HG02610 (cell line): ENCODE measurements at regions not wholly inside any gene's neighbourhood (a gene's known extent, or its start where the extent isn't known, plus 50 kb on each side); places are given as distances from the start of the nearest gene placed in this dataset.

Experiments
- ATAC-seq: cut with Tn5 transposase; IDR thresholded peaks from one replicate; pipeline ENCODE4 v1.9.1; 2021; ENCODE audit warnings: mild to moderate bottlenecking, moderate library complexity; ENCODE audit not compliant: unreplicated experiment

DNA sequence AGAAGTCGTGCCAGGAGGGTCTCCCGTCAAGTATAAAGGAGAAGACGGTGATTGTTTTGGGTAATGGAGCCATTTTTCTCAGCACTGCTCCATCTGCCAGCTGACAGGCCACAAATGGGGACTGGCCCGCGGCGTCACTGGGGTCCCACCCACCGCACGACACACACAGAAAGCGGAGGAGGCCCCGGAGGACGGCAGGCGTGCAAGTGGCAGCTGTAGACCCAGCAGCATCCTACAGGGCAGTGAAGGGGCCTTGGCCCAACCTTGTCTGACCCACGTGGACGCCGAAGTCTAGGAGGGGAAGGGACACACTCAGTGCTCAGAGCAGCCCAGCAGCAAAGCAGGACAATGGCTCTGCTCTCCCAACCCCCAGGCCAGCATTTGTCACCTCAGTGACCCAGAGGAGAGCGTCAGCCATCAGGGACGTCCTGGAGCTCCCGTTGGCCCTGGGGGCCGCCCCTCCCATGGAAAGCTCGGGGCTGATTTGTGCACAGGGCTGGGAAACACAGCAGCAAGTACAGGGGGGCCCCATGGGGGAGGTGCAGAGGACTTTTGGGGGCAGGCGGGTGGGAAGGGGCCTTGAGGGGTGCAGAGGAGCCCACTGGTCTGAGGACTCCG lies 644.4 kb downstream of the BRD1 start:
- no peak for ATAC-seq

DNA sequence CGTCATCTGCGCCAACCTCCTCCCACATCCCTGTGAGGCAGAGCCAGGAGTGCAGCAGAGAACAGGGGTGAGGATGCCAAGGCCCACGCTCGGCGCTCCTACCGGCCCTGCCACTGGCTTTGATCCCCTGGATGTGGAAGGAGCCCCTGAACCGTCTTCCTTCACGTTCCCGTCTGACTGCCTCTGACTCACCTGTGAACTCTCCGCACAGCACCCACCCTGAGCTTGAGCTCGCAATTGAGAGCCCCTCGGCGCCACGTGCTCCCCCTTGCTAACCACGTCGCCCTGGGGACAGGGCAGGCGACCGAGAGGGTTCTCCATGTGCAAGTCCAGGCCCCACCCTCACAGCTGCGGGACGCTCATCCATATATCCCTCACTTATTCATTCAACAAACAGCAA lies 645.3 kb downstream of the BRD1 start:
- ATAC-seq, result no peak

DNA sequence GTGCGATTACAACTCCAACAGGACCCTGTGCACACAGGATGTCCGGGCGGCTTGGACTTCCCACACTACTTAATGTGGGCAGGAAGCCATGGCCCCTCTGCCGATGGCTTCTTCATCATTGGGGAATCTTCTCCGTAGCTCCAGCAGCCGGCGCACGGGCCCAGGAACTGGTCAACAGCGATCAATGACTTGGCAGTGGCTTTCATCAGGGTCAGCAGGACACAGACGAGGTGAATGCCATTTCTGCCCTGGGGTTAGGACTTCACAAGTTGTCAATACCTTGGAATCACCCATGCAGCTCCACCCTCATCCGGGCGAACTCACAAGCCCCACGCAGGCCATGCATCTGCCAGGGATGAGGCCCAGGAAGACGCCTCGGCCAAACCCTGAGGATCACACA lies 645.7 kb downstream of the BRD1 start:
- ATAC-seq, result no peak

DNA sequence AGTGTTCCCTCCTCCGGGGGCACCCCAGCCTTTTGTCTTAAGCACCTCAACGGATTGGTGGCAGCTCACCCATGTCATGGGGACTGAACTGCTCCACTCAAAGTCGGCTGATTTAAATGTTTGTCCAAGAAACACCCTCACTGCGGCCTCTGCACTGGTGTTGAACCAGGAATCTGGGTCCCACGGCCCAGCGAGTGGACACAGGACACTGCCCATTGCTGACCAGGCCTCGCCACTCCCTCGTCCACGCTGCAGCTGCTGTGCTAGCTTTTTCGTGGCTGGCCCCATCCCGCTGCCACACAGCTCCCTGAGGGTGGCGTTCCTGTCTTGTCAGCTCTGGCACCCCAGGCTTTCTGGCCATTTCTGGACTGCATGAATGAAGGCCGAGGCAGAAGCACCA lies 646.2 kb downstream of the BRD1 start:
- no peak for ATAC-seq

DNA sequence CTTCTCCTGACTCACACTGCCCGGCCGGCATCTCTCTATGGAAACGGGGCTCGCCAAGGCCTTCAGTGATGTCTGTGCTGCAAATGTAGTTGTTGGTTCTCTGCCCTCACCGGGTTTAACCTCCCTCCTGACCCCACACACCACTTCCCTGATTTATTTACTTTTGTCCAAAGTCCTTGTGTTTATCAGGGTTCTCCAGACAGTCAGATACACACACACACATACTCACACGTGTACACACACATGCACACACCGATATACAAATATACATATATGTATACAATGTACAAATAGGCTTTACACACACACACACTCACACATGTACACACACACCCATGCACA lies 647.0 kb downstream of the BRD1 start:
- no peak for ATAC-seq

DNA sequence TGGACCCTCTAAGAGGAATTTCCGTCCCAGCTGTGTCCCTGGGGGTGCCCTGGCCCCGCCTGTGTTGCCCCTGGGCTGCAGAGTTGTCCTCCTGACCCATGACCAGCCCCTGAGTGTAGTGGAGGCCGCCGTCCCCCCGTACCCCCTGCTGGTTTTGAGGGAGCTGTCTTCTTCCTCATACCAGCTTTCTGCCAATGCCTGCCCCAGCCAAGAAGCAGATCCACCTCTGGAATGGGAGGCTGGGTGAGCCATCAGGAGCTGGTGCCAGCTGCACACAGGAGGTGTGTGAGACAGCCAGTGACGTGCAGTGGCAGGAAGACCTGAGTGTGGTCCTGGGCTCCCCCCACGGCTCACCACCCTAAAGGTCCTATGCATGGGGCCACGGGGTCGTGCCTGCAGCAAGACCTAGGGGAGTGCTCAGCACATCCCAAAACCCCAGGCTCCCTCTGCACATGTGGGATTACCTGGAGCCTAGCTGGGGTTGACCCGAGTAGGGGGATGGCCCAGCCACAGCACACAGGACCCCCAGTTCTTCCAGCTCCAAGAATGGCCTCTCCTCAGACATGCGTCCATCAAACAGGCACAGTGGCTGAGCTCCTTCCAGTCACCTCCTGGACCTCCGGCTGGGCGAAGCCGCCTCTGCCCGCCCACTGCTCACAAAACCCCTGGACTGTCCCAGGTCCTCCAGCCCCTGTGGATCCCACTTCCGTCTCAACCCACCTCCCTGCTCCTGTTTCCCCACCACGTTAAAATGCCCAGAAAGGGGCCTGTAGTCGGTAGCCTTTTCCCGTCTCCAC lies 647.6 kb downstream of the BRD1 start:
- no peak for ATAC-seq

DNA sequence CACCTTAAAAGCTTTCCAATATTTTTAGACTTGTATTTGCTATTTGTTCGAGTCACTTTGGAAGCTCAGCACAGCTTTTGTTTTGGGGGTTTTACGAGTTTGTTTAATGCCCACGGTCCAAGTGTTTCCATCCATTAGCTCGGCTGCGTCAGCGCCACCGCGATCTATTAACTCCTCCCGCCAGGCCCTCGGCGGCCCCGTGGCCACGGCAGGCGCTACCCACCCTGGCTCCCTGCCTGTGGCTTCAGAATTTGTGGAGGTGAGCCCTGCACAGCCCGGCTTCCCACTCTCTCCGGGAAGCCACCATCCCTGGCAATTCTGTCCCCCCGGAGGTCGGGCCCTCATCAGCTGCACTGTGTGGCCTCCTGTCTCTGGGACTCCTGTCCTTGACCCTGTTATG lies 648.5 kb downstream of the BRD1 start:
- ATAC-seq, result no peak

DNA sequence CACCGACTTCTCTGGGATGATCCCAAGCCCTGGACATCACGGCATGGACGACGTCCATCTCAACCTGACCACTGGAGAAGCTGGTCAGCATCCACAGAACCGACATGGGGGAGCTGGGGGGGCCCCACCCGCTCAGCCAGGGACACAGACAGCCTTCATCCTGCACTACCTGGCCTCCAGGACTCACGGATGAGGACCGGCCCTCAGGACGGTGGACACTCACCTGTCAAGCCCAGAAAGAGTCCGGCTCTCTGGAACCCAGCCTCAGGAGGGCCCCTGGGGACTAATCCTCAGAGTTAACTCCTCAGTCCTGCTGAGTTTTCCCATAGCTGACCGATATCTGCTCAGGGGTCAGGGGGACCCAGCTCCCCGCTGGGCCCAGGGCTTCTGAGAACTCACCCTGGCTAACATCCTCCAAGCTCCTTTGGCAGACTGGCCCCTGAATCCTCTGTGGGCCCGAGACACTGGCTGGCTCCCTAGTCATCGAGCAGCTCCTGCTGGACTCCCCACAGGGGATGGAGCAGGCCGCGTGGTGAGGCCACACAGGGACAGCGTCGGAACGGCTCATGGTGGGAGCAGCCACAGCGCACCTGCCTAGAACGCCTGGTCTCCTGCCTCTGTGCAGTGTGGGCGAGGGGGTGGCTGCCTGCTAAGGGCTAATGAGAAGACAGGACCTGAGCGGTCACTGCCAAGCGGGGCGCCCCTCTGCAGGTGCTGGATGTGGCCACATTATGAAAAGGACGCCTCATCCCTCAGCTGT lies 649.2 kb downstream of the BRD1 start:
- ATAC-seq, result no peak

DNA sequence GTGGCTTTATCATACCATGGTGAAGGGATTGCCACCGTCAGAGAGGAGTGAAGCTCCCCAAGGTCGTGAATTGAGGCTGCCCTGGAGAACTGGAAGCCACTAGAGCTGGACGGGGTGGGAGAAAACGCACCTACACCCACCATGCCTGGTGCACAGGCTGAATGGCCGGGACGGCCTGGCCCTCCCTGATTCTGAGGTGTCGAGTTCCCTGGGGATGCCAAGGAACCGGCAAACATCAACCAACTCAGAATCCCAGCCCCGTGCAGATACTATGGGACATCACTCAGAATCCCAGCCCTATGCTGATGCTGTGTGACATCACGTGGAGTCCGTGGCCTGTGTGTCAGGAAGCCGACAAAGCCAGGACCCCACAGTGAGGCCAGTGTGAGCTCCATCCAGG lies 650.0 kb downstream of the BRD1 start:
- ATAC-seq, result no peak

DNA sequence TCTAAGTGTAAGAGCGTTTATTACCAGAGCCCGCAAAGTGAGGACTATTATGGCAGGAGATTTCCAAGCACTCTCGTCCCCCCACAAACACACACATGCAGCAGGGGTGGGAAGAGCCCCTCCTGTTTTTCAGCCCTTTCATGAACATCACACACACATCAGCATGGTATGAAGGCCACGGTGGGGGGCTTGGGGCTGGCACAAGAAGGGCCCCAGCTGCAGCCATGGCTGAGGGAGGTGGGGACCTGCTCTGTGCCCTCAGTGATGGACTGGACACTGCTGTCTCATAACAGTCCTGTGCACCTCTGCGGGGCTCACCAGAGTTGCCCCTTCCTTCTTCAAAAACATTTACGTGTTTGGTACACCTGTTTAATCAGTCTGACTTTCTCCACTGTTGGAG lies 650.7 kb downstream of the BRD1 start:
- ATAC-seq, result no peak

DNA sequence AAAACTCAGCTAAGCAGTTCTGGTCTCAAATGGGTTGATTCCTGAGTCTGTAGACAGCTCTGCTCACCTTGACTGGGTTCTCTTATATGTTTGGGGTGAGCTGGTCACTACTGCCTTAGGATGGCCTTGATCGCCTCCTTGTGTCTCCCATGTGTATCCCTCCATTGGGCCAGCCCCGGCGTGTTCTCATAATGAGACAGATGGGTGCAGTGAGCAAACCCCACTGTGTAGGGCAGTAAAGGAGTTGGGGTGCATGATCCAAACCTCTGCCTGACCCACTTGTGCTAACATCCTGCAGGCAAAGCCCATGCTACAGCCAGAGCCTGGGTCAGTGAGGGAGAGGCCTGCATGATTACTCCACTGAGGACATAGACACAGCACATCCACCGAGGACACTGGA lies 657.6 kb downstream of the BRD1 start:
- no peak for ATAC-seq

DNA sequence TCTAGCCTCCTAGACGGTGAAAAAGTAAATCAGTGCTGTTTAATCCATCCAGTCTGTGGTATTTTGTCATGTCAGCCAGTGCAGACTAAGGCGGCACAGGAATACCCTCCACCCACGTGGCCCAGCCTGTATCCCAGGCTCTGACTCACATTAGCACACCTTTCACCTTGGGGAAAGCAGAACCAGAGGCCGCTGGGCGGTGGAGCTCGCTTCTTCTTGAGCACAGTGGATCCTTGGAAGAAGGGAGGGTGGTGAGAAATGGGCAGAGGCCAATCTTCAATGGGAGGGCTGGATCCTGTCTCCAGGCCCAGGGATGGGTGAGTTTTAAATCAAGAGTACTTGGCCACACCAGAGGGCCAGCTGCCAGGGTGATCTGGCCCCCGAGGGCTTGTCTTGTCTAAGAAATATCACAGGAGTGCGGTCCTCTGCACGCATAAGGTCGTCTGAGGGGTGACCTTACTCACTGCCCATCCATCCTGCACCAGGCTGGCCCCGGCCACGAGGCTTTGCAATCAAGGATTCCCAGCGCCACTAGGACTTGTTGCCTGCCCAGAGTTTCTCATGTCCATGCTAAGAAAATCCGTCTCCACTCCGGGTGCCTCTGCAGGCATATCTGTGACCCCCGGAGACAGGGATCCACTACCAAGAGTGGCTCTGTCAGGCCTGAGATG lies 658.5 kb downstream of the BRD1 start:
- no peak for ATAC-seq

DNA sequence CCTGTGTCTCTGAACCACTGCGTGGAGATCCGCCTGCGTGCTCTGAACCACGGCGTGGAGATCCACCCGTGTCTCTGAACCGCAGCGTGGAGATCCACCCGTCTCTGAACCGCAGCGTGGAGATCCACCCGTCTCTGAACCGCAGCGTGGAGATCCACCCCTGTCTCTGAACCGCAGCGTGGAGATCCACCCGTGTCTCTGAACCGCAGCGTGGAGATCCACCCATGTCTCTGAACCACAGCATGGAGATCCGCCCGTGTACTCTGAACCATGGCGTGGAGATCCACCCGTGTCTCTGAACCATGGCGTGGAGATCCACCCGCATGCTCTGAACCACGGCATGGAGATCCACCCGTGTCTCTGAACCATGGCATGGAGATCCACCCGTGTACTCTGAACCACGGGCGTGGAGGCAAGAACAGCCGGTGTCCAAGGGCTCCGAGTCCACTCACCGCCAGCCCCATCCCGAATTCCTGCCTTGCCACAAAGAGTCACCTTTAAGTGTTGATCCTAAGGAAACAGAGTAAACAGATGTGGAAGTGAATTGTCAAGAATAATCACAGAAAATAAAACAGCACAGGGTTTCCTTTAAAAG lies 659.4 kb downstream of the BRD1 start:
- no peak for ATAC-seq

DNA sequence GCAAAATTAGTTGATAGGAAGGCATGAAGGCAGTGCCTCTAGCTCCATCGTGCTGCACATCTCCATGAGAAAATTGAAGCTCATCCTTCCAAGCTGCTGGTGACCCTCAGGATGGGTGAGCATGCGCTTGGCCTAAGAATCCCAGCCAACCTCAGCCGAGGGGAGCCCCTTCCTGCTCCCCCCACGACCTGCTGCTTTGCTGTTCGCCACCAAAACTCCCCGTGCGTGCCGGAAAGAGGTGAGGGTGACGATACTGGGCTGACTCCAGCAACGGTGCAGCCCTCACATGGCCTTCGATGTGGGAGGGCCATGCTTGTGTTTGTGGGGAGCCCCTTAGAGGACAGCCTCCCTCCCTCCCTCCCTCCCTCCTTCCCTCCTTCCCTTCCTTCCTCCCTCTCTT lies 660.9 kb downstream of the BRD1 start:
- ATAC-seq, result no peak

DNA sequence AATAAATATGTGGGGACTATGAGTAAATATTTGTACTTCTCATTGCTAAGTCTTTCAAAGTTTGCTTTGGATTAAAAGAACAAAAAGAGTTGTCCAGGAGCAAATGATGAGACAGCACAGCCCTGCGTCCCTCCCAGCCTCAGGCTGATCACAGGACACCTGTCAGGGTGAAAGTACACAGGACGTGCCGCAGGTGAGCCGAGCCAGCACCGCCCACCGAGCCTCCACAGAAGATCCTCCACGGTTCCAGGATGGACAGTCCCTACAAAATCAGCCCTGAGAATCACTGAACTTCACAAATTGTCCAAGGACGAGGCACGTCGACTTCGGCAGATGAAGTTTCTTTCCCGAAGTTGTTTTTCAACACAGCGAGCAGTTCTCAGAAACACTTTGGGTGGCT lies 661.5 kb downstream of the BRD1 start:
- no peak for ATAC-seq

DNA sequence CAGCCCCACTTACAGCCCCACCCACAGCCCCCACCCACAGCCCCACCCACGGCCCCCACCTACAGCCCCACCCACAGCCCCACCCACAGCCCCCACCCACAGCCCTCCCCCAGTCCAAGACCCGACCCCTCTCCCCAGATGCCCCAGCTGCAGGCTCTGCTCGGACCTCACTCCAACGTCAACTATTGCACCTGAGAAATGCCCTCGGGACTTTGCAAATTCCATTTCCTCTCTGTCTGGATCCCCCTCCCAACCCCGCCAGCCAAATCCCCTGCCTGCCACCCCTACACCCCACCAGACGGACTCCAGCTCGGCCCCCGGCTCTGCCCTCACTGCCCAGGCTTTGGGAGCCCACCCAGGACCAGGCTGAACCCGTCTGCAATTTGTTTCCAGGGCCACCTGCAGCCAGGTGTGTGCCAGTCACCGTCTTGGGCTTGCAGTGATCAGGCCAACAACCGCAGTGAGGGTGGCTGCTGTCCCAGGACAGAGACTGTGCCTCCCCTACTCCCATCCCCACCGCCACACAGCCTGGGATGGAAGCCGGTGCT lies 662.8 kb downstream of the BRD1 start:
- ATAC-seq, result no peak

DNA sequence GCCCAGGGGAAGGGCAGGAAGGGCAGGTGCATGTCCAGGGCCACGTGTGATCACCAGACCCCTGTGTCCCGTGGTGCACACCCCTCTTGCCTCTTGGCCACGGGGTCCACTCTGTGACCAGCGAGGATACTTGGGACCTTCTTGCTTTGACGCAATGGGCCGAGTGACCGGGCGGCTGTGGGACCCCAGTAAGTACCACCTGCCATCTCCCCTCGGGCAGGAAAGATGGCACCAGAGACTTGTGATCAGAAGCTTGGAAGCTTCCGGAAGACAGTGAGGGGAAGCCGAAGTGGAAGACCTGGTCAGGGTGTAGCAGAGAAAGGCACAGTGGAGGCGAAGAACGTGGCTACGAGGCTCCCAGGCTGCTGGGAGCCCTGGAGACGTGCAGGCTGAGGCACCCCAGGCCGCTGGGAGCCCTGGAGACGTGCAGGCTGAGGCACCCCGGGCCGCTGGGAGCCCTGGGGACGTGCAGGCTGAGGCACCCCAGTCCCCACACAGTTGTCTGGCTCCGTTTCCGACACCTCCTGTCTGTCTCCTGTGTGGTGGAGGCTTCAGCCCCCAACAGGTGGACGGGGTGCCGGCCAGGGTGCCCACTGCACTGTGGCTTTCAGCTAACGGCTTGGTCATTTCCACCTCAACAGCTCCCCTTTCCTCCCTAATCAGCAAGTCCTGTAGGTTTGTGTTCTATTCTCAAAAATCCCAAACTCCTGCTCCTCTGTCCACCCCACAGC lies 663.5 kb downstream of the BRD1 start:
- no peak for ATAC-seq

DNA sequence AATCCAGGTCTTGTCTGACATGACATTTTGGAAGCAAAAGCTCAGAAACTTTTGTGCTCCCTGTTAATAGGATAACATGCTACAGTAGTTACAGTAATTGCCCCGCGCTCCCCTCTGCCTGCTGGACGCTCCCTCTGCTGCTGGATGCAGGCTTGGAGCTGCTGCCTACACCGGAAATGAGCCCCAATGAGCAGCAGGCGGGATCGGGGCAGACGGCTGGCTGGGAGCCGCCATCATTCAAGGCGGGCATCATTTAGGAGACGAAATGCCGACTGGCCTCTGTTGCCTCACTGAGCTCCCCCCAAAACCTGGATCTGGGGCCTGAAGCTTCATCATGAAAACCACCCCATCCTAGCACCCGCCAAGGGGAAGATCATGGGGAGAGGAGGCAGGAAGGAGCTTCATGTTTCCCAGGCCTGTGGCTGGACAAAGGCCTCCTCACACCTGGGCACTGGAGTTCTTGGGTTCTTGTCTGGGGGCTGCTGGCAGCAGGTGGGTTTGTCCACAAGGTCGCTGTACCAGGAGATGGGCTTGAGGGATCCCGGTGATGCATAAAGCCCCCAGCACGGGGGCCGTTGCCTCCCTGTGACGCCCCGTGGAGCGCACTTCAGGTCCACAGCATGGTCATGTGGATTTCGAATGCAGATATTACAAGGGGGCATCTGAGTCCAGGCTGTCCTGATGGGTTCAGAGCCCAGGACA lies 664.3 kb downstream of the BRD1 start:
- ATAC-seq, result no peak

DNA sequence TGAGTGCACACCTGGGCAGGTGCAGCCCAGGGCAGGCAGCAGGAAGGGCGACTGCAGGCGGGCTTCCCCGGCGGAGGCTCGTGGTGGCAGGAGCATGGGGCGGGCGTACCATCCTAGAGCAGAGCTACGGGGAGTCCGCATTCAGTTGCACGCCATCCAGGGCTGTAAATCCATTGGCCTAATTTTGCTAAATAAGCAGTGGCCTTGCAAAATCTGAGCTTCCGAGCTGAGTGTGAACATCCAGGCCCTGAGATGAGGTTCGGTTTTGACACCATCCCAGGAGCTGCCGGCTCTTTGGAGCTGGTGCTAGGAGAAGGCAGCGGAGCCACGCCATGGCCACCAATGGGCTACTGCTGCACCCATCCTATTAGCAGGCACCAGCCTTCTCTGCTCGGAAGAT lies 664.8 kb downstream of the BRD1 start:
- ATAC-seq, result no peak
